GM18511 (cell line): ENCODE measurements at regions not wholly inside any gene's neighbourhood (a gene's known extent, or its start where the extent isn't known, plus 50 kb on each side); places are given as distances from the start of the nearest gene placed in this dataset.

Experiments used
- ATAC-seq: cut with Tn5 transposase; IDR thresholded peaks from one replicate; pipeline ENCODE4 v1.9.1; 2021; ENCODE audit warnings: mild to moderate bottlenecking, moderate library complexity; ENCODE audit not compliant: unreplicated experiment

GRCh38 chr2:166568409-166568808 lies 74.4 kb upstream of the SCN7A start:
- ATAC-seq: no peak

- no peak for ATAC-seq
Measured at GRCh38 chr2:166565501-166565900, 71.5 kb upstream of the SCN7A start.

GRCh38 chr2:166563894-166564293 lies 69.8 kb upstream of the SCN7A start:
- no peak for ATAC-seq

- no peak for ATAC-seq
Measured at GRCh38 chr2:166560022-166560421, 66.0 kb upstream of the SCN7A start.

- ATAC-seq: no peak
Measured at GRCh38 chr2:166550923-166551322, 56.9 kb upstream of the SCN7A start.

GRCh38 chr2:166545473-166545872 lies 51.4 kb upstream of the SCN7A start:
- no peak for ATAC-seq
